Stomach (tissue), 8 donors: ENCODE measurements at regions not wholly inside any gene's neighbourhood (a gene's known extent, or its start where the extent isn't known, plus 50 kb on each side); places are given as distances from the start of the nearest gene placed in this dataset.
A peak's percentile ranks its signal among the peaks of the same experiment; 100 is the strongest.

Source experiments
- DNase-seq, 2 donors: peaks; one replicate each; pipeline versions ENCODE4 v3.0.0 to v3.0.0-alpha.2; 2013 to 2019
- H3K27ac ChIP-seq, 5 donors: fragments of 200-600 bp in 4 of 5; sonication (generic) in 4 of 5; one replicate each; pipeline ENCODE4 v1.5.1; 2013 to 2019; ENCODE audit warnings: mild to moderate bottlenecking in 1 of 5, moderate library complexity in 1 of 5
- H3K27me3 ChIP-seq, 3 donors: fragments of 200-600 bp; sonication (generic); one replicate each; pipeline ENCODE4 v1.5.1; 2017 to 2019; ENCODE audit warnings: mixed run types in 1 of 3
- H3K36me3 ChIP-seq, 4 donors: fragments of 200-600 bp; sonication (generic); 1 replicate in 3 of 4; 2 replicates in 1 of 4; pipeline ENCODE4 v1.5.1; 2016 to 2019
- H3K4me1 ChIP-seq, 4 donors: fragments of 200-600 bp; sonication (generic); one replicate each; pipeline ENCODE4 v1.5.1; 2016 to 2019
- H3K4me3 ChIP-seq, 4 donors: fragments of 200-600 bp; sonication (generic) in 3 of 4; one replicate each; pipeline ENCODE4 v1.5.1; 2016 to 2019; ENCODE audit warnings: mild to moderate bottlenecking in 1 of 4
- H3K9me3 ChIP-seq, 4 donors: fragments of 200-600 bp; sonication (generic); one replicate each; pipeline ENCODE4 v1.5.1; 2016 to 2019
- CTCF ChIP-seq, 7 experiments: fragments of 450-650 bp in 4 of 7; fragments of 200-600 bp in 3 of 7; sonication (generic) in 3 of 7; IDR thresholded peaks; one replicate each; pipeline ENCODE4 v1.5.1; 2016 to 2019; ENCODE audit warnings: antibody characterized with exemption in 7 of 7, control low read depth in 2 of 7, mild to moderate bottlenecking in 1 of 7
- EP300 ChIP-seq: sonication (generic); formaldehyde crosslinking; IDR thresholded peaks from one replicate; pipeline ENCODE4 v1.6.1; 2017; ENCODE audit warnings: antibody characterized with exemption
- POLR2A ChIP-seq, 4 donors: fragments of 450-650 bp; IDR thresholded peaks; one replicate each; pipeline ENCODE4 v1.6.1; 2016; ENCODE audit warnings: antibody characterized with exemption in 4 of 4, control low read depth in 2 of 4, mild to moderate bottlenecking in 1 of 4, moderate library complexity in 1 of 4
- POLR2AphosphoS5 ChIP-seq, 3 donors: sonication (generic); formaldehyde crosslinking; IDR thresholded peaks; one replicate each; pipeline ENCODE4 v1.6.1; 2016; ENCODE audit warnings: antibody characterized with exemption in 3 of 3
- WGBS, 5 donors: extraction: QIAGEN DNeasy Blood & Tissue Kit in 3 of 5; methylation state at CpG; one replicate each; pipeline versions ENCODE4 v1.1.5 to v1.1.7; 2013 to 2018; 5-methylcytosine and 5-hydroxymethylcytosine counted together
- intact Hi-C: fragments of 100-400 bp; cut with DNase I; formaldehyde crosslinking; loops from one replicate; pipeline ENCODE4 v1.15.1; 2023; ENCODE audit warnings: low total_unique reads
- donor health status: healthy with polysubstance abuse.
- donor health status: Bipolar disorder and iron deficiency.
- donor health status: healthy.

- Histone ChIP-seq H3K4me3 (no peak overlapping the region), H3K27me3 (no peaks in the 10 kb centered on the region), H3K4me1 (peaks cover 19 to 56% (median 24%) of the 10 kb centered on the region in 4 donors), H3K27ac (peak overlapping the region in 4 of 5 donors; percentile 2 to 47 (median 16)), H3K9me3 (no peaks in the 10 kb centered on the region), H3K36me3 (no peaks in the 10 kb centered on the region)
- no peak for DNase-seq
- TF ChIP-seq CTCF (IDR thresholded peaks at IDR 0.05) (no peak), EP300 (no peak), POLR2AphosphoS5 (IDR thresholded peaks at IDR 0.05) (no peak), POLR2A (IDR thresholded peaks at IDR 0.05) (no peak)
- WGBS, 5 donors, result 17 to 30% (median 23%) methylated on average over 3 of the region's 3 CpGs
- intact Hi-C loops, result no loop called here
These were observed 199.3 kb upstream of the JUN start for GRCh38 chr1:58983162-58983561.

GRCh38 chr1:58983633-58984245 is 199.9 kb upstream of the JUN start:
- Histone ChIP-seq H3K4me1 (peaks cover 19 to 55% (median 25%) of the 10 kb centered on the region in 4 donors), H3K4me3 (no peak overlapping the region), H3K27ac (peak overlapping the region in 3 of 5 donors; percentile 2 to 21 (median 10)), H3K27me3 (no peaks in the 10 kb centered on the region), H3K36me3 (no peaks in the 10 kb centered on the region), H3K9me3 (no peaks in the 10 kb centered on the region)
- intact Hi-C loops, result no loop called here
- WGBS, 5 donors, result 28 to 46% (median 42%) methylated on average over 2 of the region's 2 CpGs
- no peak for DNase-seq
- no peak for TF ChIP-seq CTCF (IDR thresholded peaks at IDR 0.05)
- no peak for TF ChIP-seq EP300
- TF ChIP-seq POLR2AphosphoS5 (IDR thresholded peaks at IDR 0.05), result no peak
- no peak for TF ChIP-seq POLR2A (IDR thresholded peaks at IDR 0.05)

GRCh38 chr1:58986996-58987767 is 203.3 kb upstream of the JUN start:
- Histone ChIP-seq H3K27ac (no peak overlapping the region), H3K9me3 (no peaks in the 10 kb centered on the region), H3K27me3 (no peaks in the 10 kb centered on the region), H3K4me3 (no peak overlapping the region), H3K36me3 (no peaks in the 10 kb centered on the region), H3K4me1 (peaks cover 16 to 44% (median 23%) of the 10 kb centered on the region in 4 donors)
- TF ChIP-seq CTCF (IDR thresholded peaks at IDR 0.05) (no peak), POLR2A (IDR thresholded peaks at IDR 0.05) (no peak)
- 55 to 64% (median 60%) methylated on average over 4 of the region's 4 CpGs for WGBS, 5 donors
- DNase-seq, result no peak
- intact Hi-C loops, result no loop called here

GRCh38 chr1:58988752-58989151 is 204.9 kb upstream of the JUN start:
- TF ChIP-seq POLR2A (IDR thresholded peaks at IDR 0.05) (no peak), CTCF (IDR thresholded peaks at IDR 0.05) (no peak), POLR2AphosphoS5 (IDR thresholded peaks at IDR 0.05) (no peak), EP300 (no peak)
- H3K27ac ChIP-seq, result no peak overlapping the region
- DNase-seq, result no peak
- H3K9me3 ChIP-seq, result no peaks in the 10 kb centered on the region
- H3K27me3 ChIP-seq, result no peaks in the 10 kb centered on the region
- no peaks in the 10 kb centered on the region for H3K36me3 ChIP-seq
- H3K4me3 ChIP-seq, result no peak overlapping the region
- intact Hi-C loops, result no loop called here
- H3K4me1 ChIP-seq, result peaks cover under 1 to 28% (median 10%) of the 10 kb centered on the region in 4 donors
